Loucy (cell line): ENCODE measurements at regions not wholly inside any gene's neighbourhood (a gene's known extent, or its start where the extent isn't known, plus 50 kb on each side); places are given as distances from the start of the nearest gene placed in this dataset.

Experiments used
- CTCF ChIP-seq: fragments of 200-600 bp; sonication (generic); conservative IDR thresholded peaks from 2 replicates; pipeline ENCODE4 v1.5.1; 2014; ENCODE audit warnings: mild to moderate bottlenecking, antibody characterized with exemption, low read length
- EZH2phosphoT487 ChIP-seq: fragments of 200-600 bp; IDR thresholded peaks from 2 replicates; pipeline ENCODE4 v1.6.1; 2018; ENCODE audit warnings: antibody characterized with exemption, mild to moderate bottlenecking, moderate library complexity, borderline replicate concordance

- TF ChIP-seq EZH2phosphoT487, result no peak
- TF ChIP-seq CTCF, result no peak
These were observed 297.5 kb upstream of the PABPC4L start for GRCh38 chr4:134499074-134499473.
